HG03060 (cell line): ENCODE measurements at regions not wholly inside any gene's neighbourhood (a gene's known extent, or its start where the extent isn't known, plus 50 kb on each side); places are given as distances from the start of the nearest gene placed in this dataset.

ENCODE experiments used
- ATAC-seq: cut with Tn5 transposase; IDR thresholded peaks from one replicate; pipeline ENCODE4 v1.9.1; 2021; ENCODE audit warnings: low read depth, moderate number of reproducible peaks; ENCODE audit not compliant: unreplicated experiment

GRCh38 chr21:28550057-28550825 lies 442.4 kb downstream of the LTN1 start:
- ATAC-seq, result no peak

- no peak for ATAC-seq
Measured at GRCh38 chr21:28548291-28548690, 444.4 kb downstream of the LTN1 start.

- ATAC-seq, result no peak
Measured at GRCh38 chr21:28547766-28548165, 444.9 kb downstream of the LTN1 start.

GRCh38 chr21:28543975-28544374 lies 448.7 kb downstream of the LTN1 start:
- ATAC-seq, result no peak

GRCh38 chr21:28541371-28542112 lies 451.1 kb downstream of the LTN1 start:
- ATAC-seq, result no peak

GRCh38 chr21:28540514-28540913 lies 452.2 kb downstream of the LTN1 start:
- no peak for ATAC-seq

GRCh38 chr21:28539623-28539988 lies 453.1 kb downstream of the LTN1 start:
- ATAC-seq, result no peak

GRCh38 chr21:28538987-28539622 lies 453.6 kb downstream of the LTN1 start:
- no peak for ATAC-seq

GRCh38 chr21:28537371-28538079 lies 455.2 kb downstream of the LTN1 start:
- ATAC-seq, result no peak

- ATAC-seq, result no peak
Measured at GRCh38 chr21:28532446-28532845, 460.2 kb downstream of the LTN1 start.

GRCh38 chr21:28523367-28523766 lies 469.3 kb downstream of the LTN1 start:
- ATAC-seq, result no peak

- ATAC-seq, result no peak
Measured at GRCh38 chr21:28522014-28522799, 470.5 kb downstream of the LTN1 start.

GRCh38 chr21:28518630-28519029 lies 474.0 kb downstream of the LTN1 start:
- ATAC-seq, result no peak

GRCh38 chr21:28516991-28517592 lies 475.6 kb downstream of the LTN1 start:
- peak; percentile 91 for ATAC-seq

GRCh38 chr21:28516021-28516420 lies 476.7 kb downstream of the LTN1 start:
- no peak for ATAC-seq

GRCh38 chr21:28513428-28513827 lies 479.2 kb downstream of the LTN1 start:
- ATAC-seq, result no peak

GRCh38 chr21:28509031-28509430 lies 483.6 kb downstream of the LTN1 start:
- no peak for ATAC-seq

GRCh38 chr21:28508126-28508525 lies 484.6 kb downstream of the LTN1 start:
- no peak for ATAC-seq

GRCh38 chr21:28496517-28496916 lies 496.2 kb downstream of the LTN1 start:
- no peak for ATAC-seq

GRCh38 chr21:28492127-28492526 lies 500.6 kb downstream of the LTN1 start:
- ATAC-seq, result no peak
